GM12801 (cell line): ENCODE measurements at regions not wholly inside any gene's neighbourhood (a gene's known extent, or its start where the extent isn't known, plus 50 kb on each side); places are given as distances from the start of the nearest gene placed in this dataset.

ENCODE experiments used
- TF ChIP-seq, protein P1 (sequence below): IDR thresholded peaks from one replicate; pipeline ENCODE4 v1.5.1; 2011; ENCODE audit warnings: control low read depth; ENCODE audit not compliant: insufficient read length; ENCODE audit errors: extremely low read depth

- TF ChIP-seq, protein P1, sequence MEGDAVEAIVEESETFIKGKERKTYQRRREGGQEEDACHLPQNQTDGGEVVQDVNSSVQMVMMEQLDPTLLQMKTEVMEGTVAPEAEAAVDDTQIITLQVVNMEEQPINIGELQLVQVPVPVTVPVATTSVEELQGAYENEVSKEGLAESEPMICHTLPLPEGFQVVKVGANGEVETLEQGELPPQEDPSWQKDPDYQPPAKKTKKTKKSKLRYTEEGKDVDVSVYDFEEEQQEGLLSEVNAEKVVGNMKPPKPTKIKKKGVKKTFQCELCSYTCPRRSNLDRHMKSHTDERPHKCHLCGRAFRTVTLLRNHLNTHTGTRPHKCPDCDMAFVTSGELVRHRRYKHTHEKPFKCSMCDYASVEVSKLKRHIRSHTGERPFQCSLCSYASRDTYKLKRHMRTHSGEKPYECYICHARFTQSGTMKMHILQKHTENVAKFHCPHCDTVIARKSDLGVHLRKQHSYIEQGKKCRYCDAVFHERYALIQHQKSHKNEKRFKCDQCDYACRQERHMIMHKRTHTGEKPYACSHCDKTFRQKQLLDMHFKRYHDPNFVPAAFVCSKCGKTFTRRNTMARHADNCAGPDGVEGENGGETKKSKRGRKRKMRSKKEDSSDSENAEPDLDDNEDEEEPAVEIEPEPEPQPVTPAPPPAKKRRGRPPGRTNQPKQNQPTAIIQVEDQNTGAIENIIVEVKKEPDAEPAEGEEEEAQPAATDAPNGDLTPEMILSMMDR: no peak
Observed at GRCh38 chr12:127046467-127046866, 1220.5 kb upstream of the TMEM132C start.

- TF ChIP-seq, protein P1: no peak
Observed at GRCh38 chr12:127048057-127048456, 1218.9 kb upstream of the TMEM132C start.

- TF ChIP-seq, protein P1: no peak
Observed at GRCh38 chr12:127051139-127051538, 1215.8 kb upstream of the TMEM132C start.

DNA sequence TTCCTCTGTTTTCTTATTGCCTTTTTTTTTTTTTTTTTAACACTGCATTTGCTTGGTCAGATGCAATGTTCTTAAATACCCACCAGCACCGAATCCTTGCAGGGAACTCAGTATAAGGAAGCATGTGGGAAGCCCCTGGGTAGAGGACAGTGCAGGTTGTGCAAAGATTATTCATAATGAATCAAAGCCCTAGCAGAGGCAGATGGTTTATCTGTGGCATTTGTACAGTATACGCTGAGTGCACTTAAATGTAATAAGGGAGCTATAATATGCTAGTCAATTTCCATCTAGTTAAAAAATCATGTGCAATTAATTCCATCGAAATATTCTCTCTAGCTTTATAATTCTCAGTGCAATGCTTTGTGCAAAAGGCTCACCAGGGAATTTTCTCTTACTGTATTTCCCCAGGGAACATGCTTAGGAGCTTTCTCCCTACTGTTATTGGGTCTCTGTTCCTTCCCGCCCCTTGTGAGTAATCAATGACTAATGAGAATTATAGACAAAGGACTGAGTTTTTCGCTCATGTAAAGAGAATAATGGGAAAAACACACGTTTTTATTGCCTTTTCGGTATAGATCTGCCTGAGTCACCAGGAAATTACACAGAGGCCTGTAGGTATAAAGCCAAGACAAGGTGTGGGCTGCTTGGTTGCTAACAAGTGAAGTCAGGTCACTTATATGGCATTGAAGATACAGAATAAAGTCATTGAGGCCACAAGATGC, 1214.3 kb upstream of the TMEM132C start:
- TF ChIP-seq, protein P1: no peak

DNA sequence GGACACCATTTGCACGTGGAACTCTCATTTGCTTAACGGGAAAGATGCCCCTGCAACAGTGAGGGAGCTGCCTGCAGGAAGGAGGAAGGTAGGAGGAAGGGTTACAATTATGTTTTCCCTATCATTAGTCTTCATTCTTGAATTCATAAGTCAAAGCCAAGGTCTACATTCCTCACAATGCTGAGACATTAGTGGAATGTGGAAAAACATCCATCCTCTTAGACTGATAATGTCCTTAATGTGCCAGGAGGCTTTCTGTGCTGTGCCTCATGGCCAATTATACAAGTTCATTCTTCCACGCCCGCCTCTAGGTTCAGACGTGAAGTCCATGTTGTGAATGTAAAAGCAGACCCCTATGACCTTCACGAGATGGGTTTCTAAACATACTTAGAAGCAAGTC, 1212.4 kb upstream of the TMEM132C start:
- TF ChIP-seq, protein P1: no peak

- TF ChIP-seq, protein P1: no peak
Observed at GRCh38 chr12:127060310-127060847, 1206.6 kb upstream of the TMEM132C start.

DNA sequence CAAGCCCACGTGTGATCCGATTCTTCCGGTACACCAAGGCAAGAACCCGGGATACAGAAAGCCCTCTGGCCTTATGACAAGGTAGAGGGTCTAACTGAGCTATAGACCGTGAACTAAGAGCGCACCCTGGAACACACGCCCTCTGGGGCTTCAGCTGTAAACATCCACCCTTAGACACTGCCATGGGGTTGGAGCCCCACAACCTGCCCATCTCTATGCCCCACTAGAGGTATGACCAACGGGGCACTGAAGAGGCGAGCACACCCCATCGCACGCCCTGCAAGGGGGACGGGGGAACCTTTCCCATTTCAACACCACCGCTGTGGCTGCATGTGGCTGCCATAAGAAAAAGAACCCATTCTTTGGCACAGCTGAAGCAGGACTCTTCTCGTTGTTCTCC, 1206.0 kb upstream of the TMEM132C start:
- TF ChIP-seq, protein P1: no peak
